GM21526 (cell line): ENCODE measurements at regions not wholly inside any gene's neighbourhood (a gene's known extent, or its start where the extent isn't known, plus 50 kb on each side); places are given as distances from the start of the nearest gene placed in this dataset.
A peak's percentile ranks its signal among the peaks of the same experiment; 100 is the strongest.
"Not testable (repeated sequence)": the region's sequence is repeated elsewhere in the genome, so short reads cannot be mapped to it uniquely, and the experiment has no call there.

ENCODE experiments used
- ATAC-seq: cut with Tn5 transposase; IDR thresholded peaks from one replicate; pipeline ENCODE4 v1.9.1; 2021; ENCODE audit warnings: moderate library complexity; ENCODE audit not compliant: unreplicated experiment, low FRiP score

GRCh38 chr16:48810803-48811453 lies 200.9 kb upstream of the N4BP1 start:
- ATAC-seq, result no peak

DNA sequence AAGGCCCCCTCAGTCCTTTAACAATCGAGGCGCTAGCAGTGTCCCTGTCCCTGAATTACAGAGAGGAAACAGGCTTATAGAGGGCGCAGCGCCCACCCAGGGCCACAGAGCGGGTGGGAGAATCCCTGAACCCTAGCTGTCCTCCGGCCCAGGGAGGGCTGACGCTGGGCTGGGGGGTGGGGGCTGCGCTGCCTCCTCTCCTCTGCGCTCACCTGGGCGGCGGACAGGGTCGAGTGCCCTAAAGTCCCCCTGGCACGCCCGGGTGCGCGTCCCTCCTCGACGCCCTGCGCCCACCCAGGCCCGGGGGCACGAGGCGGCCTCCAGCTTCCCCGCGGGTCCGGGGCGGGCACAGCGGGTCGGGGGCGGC lies 200.4 kb upstream of the N4BP1 start:
- no peak for ATAC-seq

GRCh38 chr16:48790151-48790550 lies 180.2 kb upstream of the N4BP1 start:
- ATAC-seq, result no peak

DNA sequence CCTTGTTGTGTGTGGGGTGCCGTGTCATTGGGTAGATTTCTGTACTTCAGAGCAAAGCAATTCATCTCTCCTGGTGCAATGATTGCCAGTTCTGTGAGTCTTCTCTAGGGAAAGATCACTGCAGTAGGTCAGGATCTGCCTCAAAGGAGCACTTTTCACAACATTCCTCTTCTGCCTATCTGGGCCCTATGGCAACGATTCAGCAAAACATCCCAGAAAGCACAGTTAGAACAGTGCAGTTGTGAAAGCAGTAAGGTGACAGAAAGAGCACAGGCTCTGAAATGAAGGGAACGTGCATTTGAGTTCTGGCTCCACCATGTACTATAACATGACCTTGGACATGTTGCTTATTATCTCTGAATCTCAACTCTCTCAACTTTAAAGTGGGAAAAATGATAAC lies 178.5 kb upstream of the N4BP1 start:
- no peak for ATAC-seq

DNA sequence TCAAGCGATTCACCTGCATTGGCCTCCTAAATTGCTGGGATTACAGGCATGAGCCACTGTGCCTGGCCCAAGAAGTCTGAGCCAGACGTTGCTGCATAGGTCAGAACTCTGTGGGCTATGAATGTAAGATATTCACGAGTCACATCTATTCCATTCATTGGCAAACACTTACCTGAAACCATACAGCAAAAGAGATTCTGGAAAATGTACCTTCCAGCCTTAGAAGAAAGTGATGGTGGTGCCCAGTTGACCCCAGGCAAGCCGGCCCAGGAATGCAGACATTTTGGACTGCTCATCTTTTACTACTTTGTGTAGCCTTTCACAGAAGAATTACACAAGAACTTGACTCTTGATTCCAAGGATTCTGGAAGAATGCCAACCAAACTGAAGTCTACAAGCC lies 135.6 kb upstream of the N4BP1 start:
- ATAC-seq, result no peak

GRCh38 chr16:48740964-48741363 lies 131.0 kb upstream of the N4BP1 start:
- no peak for ATAC-seq

DNA sequence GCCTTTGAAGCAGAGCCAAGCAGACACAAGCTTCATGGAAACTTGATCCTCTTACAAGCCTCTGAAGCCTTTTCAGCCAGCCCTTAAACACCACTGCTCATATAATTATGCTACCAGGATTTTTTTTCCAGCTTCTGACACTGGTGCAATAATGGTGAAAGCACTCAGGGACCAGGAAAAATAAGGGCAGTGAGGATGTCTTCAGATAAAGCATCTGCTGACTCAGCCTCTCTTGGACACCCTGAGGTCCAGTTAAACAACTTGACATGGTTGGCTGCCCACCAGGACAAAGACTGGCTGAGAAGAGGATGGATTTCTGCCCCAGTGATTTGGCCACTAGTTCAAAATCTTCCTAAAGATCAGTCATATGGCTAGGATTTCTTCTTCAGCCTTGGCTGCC lies 124.2 kb upstream of the N4BP1 start:
- no peak for ATAC-seq

- ATAC-seq, result no peak
Measured at GRCh38 chr16:48704710-48705109, 94.7 kb upstream of the N4BP1 start.

- peak; percentile 95 for ATAC-seq
Measured at GRCh38 chr16:48687421-48688038, 77.5 kb upstream of the N4BP1 start.

GRCh38 chr16:48684148-48684547 lies 74.2 kb upstream of the N4BP1 start:
- ATAC-seq, result no peak

- ATAC-seq, result no peak
Measured at GRCh38 chr16:48682971-48683370, 73.0 kb upstream of the N4BP1 start.

DNA sequence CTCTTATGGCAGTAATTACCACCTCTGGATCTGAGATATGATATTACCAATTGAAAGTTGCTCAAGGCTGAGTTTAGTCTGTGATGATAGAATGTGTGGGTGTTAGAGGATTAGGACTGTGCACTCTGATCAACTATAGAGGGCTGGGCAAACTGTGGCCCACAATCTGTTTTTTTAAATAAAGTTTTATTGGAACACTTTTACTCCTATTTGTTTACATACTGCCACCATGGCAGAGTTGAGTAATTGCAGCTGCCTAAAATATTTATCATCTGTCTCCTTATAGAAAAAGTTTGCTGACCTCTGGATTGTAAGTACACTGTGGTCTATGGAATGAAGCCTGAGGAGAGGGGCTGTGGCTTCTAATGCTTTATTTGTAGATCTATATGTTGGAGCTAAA lies 71.5 kb upstream of the N4BP1 start:
- ATAC-seq, result no peak

DNA sequence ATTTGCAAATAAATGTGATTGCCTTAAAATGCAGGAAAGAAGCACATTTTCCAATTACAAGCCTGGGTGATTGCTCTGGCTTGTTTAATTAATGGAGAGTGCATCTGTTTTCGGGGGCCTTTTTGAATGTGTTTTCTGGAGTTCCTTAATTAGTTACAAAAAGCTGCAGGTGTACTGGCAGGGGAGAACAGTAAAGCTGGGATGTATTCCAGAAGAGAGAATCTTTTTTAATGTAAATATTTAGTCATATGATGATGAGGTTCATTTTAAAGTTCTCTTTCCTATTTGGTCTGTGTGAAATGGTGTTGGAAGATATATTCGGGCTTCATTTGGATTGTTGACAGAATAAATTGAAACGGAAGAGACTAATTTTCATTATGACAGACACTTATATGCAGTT lies 70.9 kb upstream of the N4BP1 start:
- ATAC-seq, result no peak

DNA sequence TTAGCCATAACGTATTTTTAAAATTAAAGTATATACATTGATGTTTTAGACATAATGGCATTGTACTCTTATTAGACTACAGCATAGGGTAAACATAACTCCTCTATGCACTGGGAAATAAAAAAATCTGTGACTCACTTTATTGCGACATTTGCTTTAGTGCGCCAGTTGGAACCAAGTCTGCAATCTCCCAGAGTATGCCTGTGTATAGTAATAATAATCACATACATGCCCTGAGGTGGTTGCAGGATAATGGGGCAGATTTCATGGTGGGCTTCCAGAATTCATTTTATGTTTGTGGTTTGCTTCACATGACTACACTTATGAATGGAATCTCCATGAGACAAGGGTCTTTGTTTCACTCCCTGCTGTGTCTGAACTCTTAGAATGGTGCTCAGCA lies 66.9 kb upstream of the N4BP1 start:
- ATAC-seq, result no peak

DNA sequence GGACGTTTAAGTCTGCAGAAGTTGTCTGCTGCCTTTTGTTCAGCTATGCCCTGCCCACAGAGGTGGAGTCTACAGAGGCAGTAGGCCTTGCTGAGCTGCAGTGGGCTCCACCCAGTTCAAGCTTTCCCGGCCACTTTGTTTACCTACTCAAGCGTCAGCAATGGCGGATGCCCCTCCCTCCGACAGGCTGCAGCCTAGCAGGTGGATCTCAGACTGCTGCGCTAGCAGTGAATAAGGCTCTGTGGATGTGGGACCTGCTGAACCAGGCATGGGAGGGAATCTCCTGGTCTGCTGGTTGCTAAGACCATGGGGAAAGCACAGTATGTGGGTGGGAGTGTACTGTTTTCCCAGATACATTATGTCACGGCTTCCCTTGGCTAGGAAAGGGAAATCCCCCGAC lies 58.2 kb upstream of the N4BP1 start:
- ATAC-seq, result not testable (repeated sequence)

GRCh38 chr16:48659940-48660339 lies 50.0 kb upstream of the N4BP1 start:
- no peak for ATAC-seq
